GM12864 (cell line): ENCODE measurements at regions not wholly inside any gene's neighbourhood (a gene's known extent, or its start where the extent isn't known, plus 50 kb on each side); places are given as distances from the start of the nearest gene placed in this dataset.

Experiments used
- DNase-seq: peaks from one replicate; pipeline ENCODE4 v3.0.0-alpha.2; 2011; ENCODE audit warnings: low read depth
- H3K4me3 ChIP-seq: 2 replicates; pipeline ENCODE4 v1.5.1; 2011; ENCODE audit warnings: mild to moderate bottlenecking, low read depth, low read length, control low read depth
- TF ChIP-seq, protein P1 (sequence below): IDR thresholded peaks from 2 replicates; pipeline ENCODE4 v1.5.1; 2011; ENCODE audit warnings: low read depth, mild to moderate bottlenecking, moderate library complexity, low read length, control low read depth, inconsistent platforms; ENCODE audit errors: missing control alignments

- H3K4me3 ChIP-seq, result no peak overlapping the region
- TF ChIP-seq, protein P1, sequence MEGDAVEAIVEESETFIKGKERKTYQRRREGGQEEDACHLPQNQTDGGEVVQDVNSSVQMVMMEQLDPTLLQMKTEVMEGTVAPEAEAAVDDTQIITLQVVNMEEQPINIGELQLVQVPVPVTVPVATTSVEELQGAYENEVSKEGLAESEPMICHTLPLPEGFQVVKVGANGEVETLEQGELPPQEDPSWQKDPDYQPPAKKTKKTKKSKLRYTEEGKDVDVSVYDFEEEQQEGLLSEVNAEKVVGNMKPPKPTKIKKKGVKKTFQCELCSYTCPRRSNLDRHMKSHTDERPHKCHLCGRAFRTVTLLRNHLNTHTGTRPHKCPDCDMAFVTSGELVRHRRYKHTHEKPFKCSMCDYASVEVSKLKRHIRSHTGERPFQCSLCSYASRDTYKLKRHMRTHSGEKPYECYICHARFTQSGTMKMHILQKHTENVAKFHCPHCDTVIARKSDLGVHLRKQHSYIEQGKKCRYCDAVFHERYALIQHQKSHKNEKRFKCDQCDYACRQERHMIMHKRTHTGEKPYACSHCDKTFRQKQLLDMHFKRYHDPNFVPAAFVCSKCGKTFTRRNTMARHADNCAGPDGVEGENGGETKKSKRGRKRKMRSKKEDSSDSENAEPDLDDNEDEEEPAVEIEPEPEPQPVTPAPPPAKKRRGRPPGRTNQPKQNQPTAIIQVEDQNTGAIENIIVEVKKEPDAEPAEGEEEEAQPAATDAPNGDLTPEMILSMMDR, result no peak
- DNase-seq, result no peak
These were observed 849.9 kb upstream of the GHITM start for GRCh38 chr10:83289373-83289772.

DNA sequence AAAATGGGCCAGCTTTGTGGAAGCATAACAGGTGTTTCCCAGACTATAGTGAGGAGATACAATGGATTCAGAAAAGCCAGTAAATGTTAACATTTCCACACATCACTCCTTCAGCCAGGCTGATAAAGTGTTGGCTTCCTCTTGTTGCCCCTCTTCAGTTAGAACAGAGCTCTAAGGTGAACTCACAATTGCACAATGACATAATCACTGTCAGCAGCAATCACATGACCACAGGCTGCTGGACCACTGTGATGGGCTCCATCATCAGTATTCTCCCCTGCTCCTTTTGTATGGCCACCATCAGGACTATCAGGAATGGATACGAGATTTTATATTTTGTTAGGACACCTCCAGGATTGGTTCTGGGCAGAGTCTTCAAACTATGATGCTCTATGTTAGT, 849.4 kb upstream of the GHITM start:
- TF ChIP-seq, protein P1, result no peak
- H3K4me3 ChIP-seq, result no peak overlapping the region
- no peak for DNase-seq

DNA sequence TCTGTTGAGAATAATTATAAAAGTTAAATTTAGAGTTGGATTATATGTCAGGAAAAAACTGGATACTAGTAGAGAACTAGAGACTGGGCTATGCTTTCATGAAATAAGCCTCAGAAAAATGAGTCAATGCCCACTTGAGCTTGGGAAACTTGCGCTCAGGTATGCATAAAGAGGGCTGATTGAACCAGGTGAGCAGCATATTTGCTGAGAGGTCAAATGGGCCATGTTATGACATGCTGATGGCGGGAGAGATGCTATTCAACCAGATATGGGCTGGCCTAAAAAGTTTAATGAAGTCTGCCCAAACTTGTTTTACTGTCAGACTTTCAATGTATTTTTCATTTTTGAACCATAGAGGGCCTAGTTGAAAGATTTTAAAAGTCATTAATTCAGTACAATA, 837.6 kb upstream of the GHITM start:
- no peak overlapping the region for H3K4me3 ChIP-seq
- TF ChIP-seq, protein P1, result no peak
- DNase-seq, result no peak

DNA sequence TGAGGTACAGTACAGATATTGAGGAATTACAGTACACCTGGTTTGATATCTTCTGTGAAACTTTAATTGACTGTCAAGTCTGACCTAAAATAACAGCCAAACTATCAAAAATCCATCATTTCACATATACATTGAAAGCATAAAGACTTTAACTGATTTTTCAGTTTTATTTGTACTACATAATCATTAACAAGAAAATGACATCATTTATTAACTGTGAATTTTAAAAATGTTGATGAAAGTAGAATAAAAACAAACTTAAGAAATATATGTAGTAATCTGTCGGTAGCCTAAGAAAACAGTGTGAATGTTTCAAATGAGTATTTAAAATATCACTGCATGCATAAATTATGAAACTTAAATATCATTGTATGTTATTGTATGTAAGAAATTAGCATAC, 836.7 kb upstream of the GHITM start:
- TF ChIP-seq, protein P1, result no peak
- H3K4me3 ChIP-seq, result no peak overlapping the region
- DNase-seq, result no peak

DNA sequence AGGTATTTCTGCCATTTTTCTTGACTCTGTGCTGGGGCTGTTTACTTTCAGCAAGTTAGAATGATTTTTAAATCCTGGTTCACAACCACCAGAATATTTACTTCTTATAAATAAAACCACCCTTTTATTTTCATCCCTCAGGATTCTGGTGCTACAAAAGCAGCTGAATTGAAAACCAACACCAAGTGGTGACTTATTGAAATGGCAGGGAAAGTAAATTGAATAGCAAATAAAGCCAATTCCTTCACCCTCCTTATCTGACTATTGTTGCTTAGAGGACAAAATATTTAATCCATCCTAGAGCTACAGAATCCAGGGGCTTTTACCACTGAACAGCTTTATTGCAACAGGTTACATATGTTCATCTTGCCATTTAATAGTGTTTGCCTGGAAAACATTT, 828.6 kb upstream of the GHITM start:
- TF ChIP-seq, protein P1, result no peak
- H3K4me3 ChIP-seq, result no peak overlapping the region
- no peak for DNase-seq

- TF ChIP-seq, protein P1, result no peak
- no peak overlapping the region for H3K4me3 ChIP-seq
- DNase-seq, result no peak
These were observed 826.7 kb upstream of the GHITM start for GRCh38 chr10:83312570-83312969.

GRCh38 chr10:83332690-83333089, 806.6 kb upstream of the GHITM start:
- no peak for DNase-seq
- no peak overlapping the region for H3K4me3 ChIP-seq
- TF ChIP-seq, protein P1, result no peak
